ENCODE measurements at regions not wholly inside any gene's neighbourhood (a gene's known extent, or its start where the extent isn't known, plus 50 kb on each side); places are given as distances from the start of the nearest gene placed in this dataset.

DNA sequence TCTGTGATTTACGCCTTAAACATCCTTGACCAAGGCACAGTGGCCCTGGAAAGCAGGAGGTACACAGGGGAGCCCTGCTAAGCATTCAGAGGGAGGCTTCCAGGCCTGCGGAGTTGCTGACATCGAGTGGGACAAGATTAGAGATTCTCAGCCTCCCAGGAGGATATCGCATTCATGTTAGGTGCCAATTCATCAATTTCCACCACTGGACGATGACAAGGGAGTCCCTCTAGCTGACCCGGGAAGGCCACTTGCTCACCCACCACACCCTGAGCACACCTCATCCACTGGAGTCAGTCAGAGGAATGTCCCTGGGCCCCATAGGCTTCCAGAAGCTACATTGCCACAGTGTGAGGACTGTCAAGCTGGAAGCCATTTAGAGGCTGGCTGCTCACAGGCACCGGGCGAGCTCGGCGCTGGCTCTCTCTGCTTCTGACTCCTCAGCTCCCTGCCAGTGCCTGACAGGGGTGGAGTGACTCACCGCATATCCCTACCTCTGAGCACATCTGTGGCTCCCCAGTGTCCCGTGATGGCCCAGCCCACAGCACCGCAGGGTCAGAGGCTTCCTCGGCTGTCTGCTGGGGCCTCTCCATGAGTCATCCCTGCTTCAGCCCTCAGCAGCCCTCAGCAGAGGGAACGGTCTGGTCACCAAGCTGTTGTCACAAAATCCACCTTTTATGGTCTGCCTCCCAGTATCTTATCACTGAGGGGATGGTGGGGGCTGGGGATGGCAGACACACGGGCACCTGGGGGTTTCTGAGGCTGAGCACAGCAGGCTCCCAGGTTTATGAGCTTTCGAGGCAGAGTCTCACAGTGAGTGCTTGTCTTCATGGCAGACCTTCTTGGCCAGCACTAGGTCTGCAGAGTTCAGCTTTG is 117.5 kb downstream of the ZNF608 start:
- TF ChIP-seq, protein P1, sequence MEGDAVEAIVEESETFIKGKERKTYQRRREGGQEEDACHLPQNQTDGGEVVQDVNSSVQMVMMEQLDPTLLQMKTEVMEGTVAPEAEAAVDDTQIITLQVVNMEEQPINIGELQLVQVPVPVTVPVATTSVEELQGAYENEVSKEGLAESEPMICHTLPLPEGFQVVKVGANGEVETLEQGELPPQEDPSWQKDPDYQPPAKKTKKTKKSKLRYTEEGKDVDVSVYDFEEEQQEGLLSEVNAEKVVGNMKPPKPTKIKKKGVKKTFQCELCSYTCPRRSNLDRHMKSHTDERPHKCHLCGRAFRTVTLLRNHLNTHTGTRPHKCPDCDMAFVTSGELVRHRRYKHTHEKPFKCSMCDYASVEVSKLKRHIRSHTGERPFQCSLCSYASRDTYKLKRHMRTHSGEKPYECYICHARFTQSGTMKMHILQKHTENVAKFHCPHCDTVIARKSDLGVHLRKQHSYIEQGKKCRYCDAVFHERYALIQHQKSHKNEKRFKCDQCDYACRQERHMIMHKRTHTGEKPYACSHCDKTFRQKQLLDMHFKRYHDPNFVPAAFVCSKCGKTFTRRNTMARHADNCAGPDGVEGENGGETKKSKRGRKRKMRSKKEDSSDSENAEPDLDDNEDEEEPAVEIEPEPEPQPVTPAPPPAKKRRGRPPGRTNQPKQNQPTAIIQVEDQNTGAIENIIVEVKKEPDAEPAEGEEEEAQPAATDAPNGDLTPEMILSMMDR (IDR thresholded peaks at IDR 0.05 in 4 of 5, conservative IDR thresholded peaks at IDR 0.05 in 1 of 5), result no peak
- TF ChIP-seq POLR2A (IDR thresholded peaks at IDR 0.05), result no peak

All from gastrocnemius medialis (tissue), 4 donors.